CD4-positive, CD25-positive, alpha-beta regulatory T cell (primary cell): ENCODE measurements at regions not wholly inside any gene's neighbourhood (a gene's known extent, or its start where the extent isn't known, plus 50 kb on each side); places are given as distances from the start of the nearest gene placed in this dataset.
A peak's percentile ranks its signal among the peaks of the same experiment; 100 is the strongest.

ENCODE experiments used
- ATAC-seq, 2 donors: fragments of 150-1000 bp; cut with Tn5 transposase; one replicate each; pipeline ENCODE4 v1.10.0; 2021; ENCODE audit warnings: low read depth in 2 of 2, moderate number of reproducible peaks in 2 of 2, moderate library complexity in 1 of 2
- DNase-seq, 3 donors: peaks; one replicate each; pipeline versions ENCODE4 v3.0.0 to v3.0.0-alpha.2; 2012 to 2022; ENCODE audit warnings: mixed read lengths in 1 of 3
- H3K27ac ChIP-seq: one replicate; pipeline ENCODE4 v1.7.0; 2013; ENCODE audit warnings: mild to moderate bottlenecking, low read length; ENCODE audit not compliant: insufficient read depth, poor library complexity, severe bottlenecking
- H3K27me3 ChIP-seq: one replicate; pipeline ENCODE4 v1.7.0; 2013; ENCODE audit warnings: low read length; ENCODE audit not compliant: control insufficient read depth, insufficient read depth
- H3K36me3 ChIP-seq: one replicate; pipeline ENCODE4 v1.7.0; 2013; ENCODE audit warnings: mild to moderate bottlenecking, low read length, moderate library complexity; ENCODE audit not compliant: control insufficient read depth, insufficient read depth
- H3K4me1 ChIP-seq: 2 replicates; pipeline ENCODE4 v1.7.0; 2013; ENCODE audit warnings: mild to moderate bottlenecking, low read length; ENCODE audit not compliant: insufficient read depth, control insufficient read depth, poor library complexity, severe bottlenecking
- H3K4me3 ChIP-seq: one replicate; pipeline ENCODE4 v1.7.0; 2013; ENCODE audit warnings: low read depth, mild to moderate bottlenecking, low read length, moderate library complexity
- H3K9me3 ChIP-seq, 2 experiments: 1 replicate in 1 of 2; 2 replicates in 1 of 2; pipeline ENCODE4 v1.7.0; 2013; ENCODE audit warnings: low read length in 2 of 2, mild to moderate bottlenecking in 1 of 2, moderate library complexity in 1 of 2; ENCODE audit not compliant: control insufficient read depth in 2 of 2
- H3K27ac Mint-ChIP-seq, 3 donors: one replicate each; pipeline ENCODE4 v1.8.0; 2020 to 2022; ENCODE audit warnings: mild to moderate bottlenecking in 3 of 3, mixed read lengths in 3 of 3, moderate library complexity in 2 of 3
- H3K27me3 Mint-ChIP-seq: one replicate; pipeline ENCODE4 v1.8.0; 2022; ENCODE audit warnings: mild to moderate bottlenecking, mixed read lengths
- H3K36me3 Mint-ChIP-seq: one replicate; pipeline ENCODE4 v1.8.0; 2020; ENCODE audit warnings: mixed read lengths
- H3K4me1 Mint-ChIP-seq, 4 donors: one replicate each; pipeline ENCODE4 v1.8.0; 2020 to 2022; ENCODE audit warnings: mixed read lengths in 4 of 4, mild to moderate bottlenecking in 1 of 4
- H3K4me3 Mint-ChIP-seq, 4 donors: one replicate each; pipeline ENCODE4 v1.8.0; 2020 to 2022; ENCODE audit warnings: mild to moderate bottlenecking in 4 of 4, mixed read lengths in 4 of 4, moderate library complexity in 3 of 4
- H3K9me3 Mint-ChIP-seq, 7 donors: one replicate each; pipeline ENCODE4 v1.8.0; 2020 to 2022; ENCODE audit warnings: mixed read lengths in 7 of 7, mild to moderate bottlenecking in 3 of 7, moderate library complexity in 2 of 7

GRCh38 chr10:29389493-29389892 is 100.6 kb downstream of the LYZL1 start:
- DNase-seq = no peak

GRCh38 chr10:29389935-29390334 is 101.1 kb downstream of the LYZL1 start:
- Mint-ChIP-seq H3K9me3 (peaks cover 0 to 1% (median 0%) of the 10 kb centered on the region in 7 donors), H3K27me3 (peaks cover 9% of the 10 kb centered on the region), H3K4me3 (no peak overlapping the region), H3K4me1 (peaks cover 0 to 4% (median 2%) of the 10 kb centered on the region in 4 donors), H3K36me3 (no peaks in the 10 kb centered on the region), H3K27ac (no peak overlapping the region)
- Histone ChIP-seq H3K4me1 (no peaks in the 10 kb centered on the region), H3K9me3 (no peaks in the 10 kb centered on the region), H3K27me3 (no peaks in the 10 kb centered on the region), H3K27ac (no peak overlapping the region), H3K36me3 (no peaks in the 10 kb centered on the region), H3K4me3 (no peak overlapping the region)
- no peak for ATAC-seq
- no peak for DNase-seq

More at GRCh38 chr10:29389493-29389892, 100.6 kb downstream of the LYZL1 start:
- Histone ChIP-seq H3K9me3 (no peaks in the 10 kb centered on the region), H3K4me3 (no peak overlapping the region), H3K27ac (no peak overlapping the region), H3K4me1 (no peaks in the 10 kb centered on the region), H3K27me3 (no peaks in the 10 kb centered on the region), H3K36me3 (no peaks in the 10 kb centered on the region)
- H3K4me1 Mint-ChIP-seq = peaks cover 0 to 4% (median 2%) of the 10 kb centered on the region in 4 donors
- H3K4me3 Mint-ChIP-seq = no peak overlapping the region
- peaks cover 9% of the 10 kb centered on the region for H3K27me3 Mint-ChIP-seq
- H3K36me3 Mint-ChIP-seq = no peaks in the 10 kb centered on the region
- H3K9me3 Mint-ChIP-seq = peaks cover 0 to 1% (median 0%) of the 10 kb centered on the region in 7 donors
- no peak overlapping the region for H3K27ac Mint-ChIP-seq
- no peak for ATAC-seq

GRCh38 chr10:29392376-29393021 is 103.6 kb downstream of the LYZL1 start:
- Histone ChIP-seq H3K4me3 (no peak overlapping the region), H3K4me1 (no peaks in the 10 kb centered on the region), H3K27me3 (no peaks in the 10 kb centered on the region), H3K9me3 (no peaks in the 10 kb centered on the region), H3K27ac (no peak overlapping the region), H3K36me3 (no peaks in the 10 kb centered on the region)
- peaks cover 0 to 3% (median 0%) of the 10 kb centered on the region in 4 donors for H3K4me1 Mint-ChIP-seq
- no peak overlapping the region for H3K27ac Mint-ChIP-seq
- DNase-seq = peak in 1 of 3 donors; percentile 32
- no peak overlapping the region for H3K4me3 Mint-ChIP-seq
- H3K36me3 Mint-ChIP-seq = no peaks in the 10 kb centered on the region
- H3K27me3 Mint-ChIP-seq = peaks cover 19% of the 10 kb centered on the region
- peaks cover 0 to 1% (median 0%) of the 10 kb centered on the region in 7 donors for H3K9me3 Mint-ChIP-seq
- no peak for ATAC-seq

- Mint-ChIP-seq H3K36me3 (no peaks in the 10 kb centered on the region), H3K27ac (peak overlapping the region in 1 of 3 donors; percentile 48), H3K4me3 (no peak overlapping the region), H3K9me3 (peaks cover 0 to 1% (median 0%) of the 10 kb centered on the region in 7 donors), H3K27me3 (peaks cover 19% of the 10 kb centered on the region), H3K4me1 (peaks cover 0 to 3% (median 0%) of the 10 kb centered on the region in 4 donors)
- no peaks in the 10 kb centered on the region for H3K36me3 ChIP-seq
- H3K9me3 ChIP-seq = no peaks in the 10 kb centered on the region
- H3K4me3 ChIP-seq = no peak overlapping the region
- H3K27ac ChIP-seq = no peak overlapping the region
- DNase-seq = no peak
- no peaks in the 10 kb centered on the region for H3K4me1 ChIP-seq
- ATAC-seq = no peak
- H3K27me3 ChIP-seq = no peaks in the 10 kb centered on the region
These were observed 105.6 kb downstream of the LYZL1 start for GRCh38 chr10:29394321-29394932.

GRCh38 chr10:29395409-29395808 is 106.5 kb downstream of the LYZL1 start:
- H3K4me1 ChIP-seq = no peaks in the 10 kb centered on the region
- H3K9me3 ChIP-seq = no peaks in the 10 kb centered on the region
- Mint-ChIP-seq H3K4me3 (no peak overlapping the region), H3K9me3 (peaks cover 0 to 1% (median 0%) of the 10 kb centered on the region in 7 donors), H3K27me3 (peaks cover 25% of the 10 kb centered on the region), H3K27ac (no peak overlapping the region), H3K4me1 (peaks cover 0 to 3% (median 0%) of the 10 kb centered on the region in 4 donors), H3K36me3 (no peaks in the 10 kb centered on the region)
- no peak overlapping the region for H3K27ac ChIP-seq
- H3K36me3 ChIP-seq = no peaks in the 10 kb centered on the region
- DNase-seq (no peak), ATAC-seq (no peak)
- H3K4me3 ChIP-seq = no peak overlapping the region
- H3K27me3 ChIP-seq = no peaks in the 10 kb centered on the region

- H3K4me1 Mint-ChIP-seq = peaks cover 0 to 3% (median 0%) of the 10 kb centered on the region in 4 donors
- Histone ChIP-seq H3K4me1 (no peaks in the 10 kb centered on the region), H3K27ac (no peak overlapping the region), H3K27me3 (peaks cover 1% of the 10 kb centered on the region), H3K4me3 (no peak overlapping the region), H3K36me3 (no peaks in the 10 kb centered on the region), H3K9me3 (peaks cover 0 to 3% of the 10 kb centered on the region in 2 experiments)
- H3K27ac Mint-ChIP-seq = peak overlapping the region in 1 of 3 donors; percentile 48
- H3K36me3 Mint-ChIP-seq = peaks cover 5% of the 10 kb centered on the region
- peaks cover 21% of the 10 kb centered on the region for H3K27me3 Mint-ChIP-seq
- DNase-seq (no peak), ATAC-seq (no peak)
- H3K9me3 Mint-ChIP-seq = peaks cover 0 to 6% (median 0%) of the 10 kb centered on the region in 7 donors
- no peak overlapping the region for H3K4me3 Mint-ChIP-seq
These were observed 108.4 kb downstream of the LYZL1 start for GRCh38 chr10:29397221-29397620.

- Mint-ChIP-seq H3K4me3 (no peak overlapping the region), H3K9me3 (peaks cover 0 to 6% (median 0%) of the 10 kb centered on the region in 7 donors), H3K27me3 (peaks cover 11% of the 10 kb centered on the region), H3K4me1 (peaks cover 0 to 3% (median 0%) of the 10 kb centered on the region in 4 donors), H3K36me3 (peaks cover 5% of the 10 kb centered on the region), H3K27ac (no peak overlapping the region)
- H3K4me1 ChIP-seq = no peaks in the 10 kb centered on the region
- H3K36me3 ChIP-seq = no peaks in the 10 kb centered on the region
- H3K27ac ChIP-seq = no peak overlapping the region
- H3K27me3 ChIP-seq = peaks cover 2% of the 10 kb centered on the region
- H3K9me3 ChIP-seq = peaks cover 0 to 3% of the 10 kb centered on the region in 2 experiments
- H3K4me3 ChIP-seq = no peak overlapping the region
- DNase-seq (no peak), ATAC-seq (no peak)
These were observed 114.3 kb downstream of the LYZL1 start for GRCh38 chr10:29403208-29403607.
